SK-N-SH (cell line): ENCODE measurements at regions not wholly inside any gene's neighbourhood (a gene's known extent, or its start where the extent isn't known, plus 50 kb on each side); places are given as distances from the start of the nearest gene placed in this dataset.

Experiments used
- CTCF ChIA-PET: fragments of 300-600, 350-600 bp; formaldehyde crosslinking; extraction: SDS; loops from one replicate; lab custom pipeline; 2021; lab: Yijun Ruan, JAX
- POLR2A ChIA-PET: fragments of 350-600 bp; sonication (Branson Sonifier 250); formaldehyde crosslinking; extraction: SDS; loops from one replicate; lab custom pipeline; 2020; ENCODE audit warnings: antibody characterized with exemption, inconsistent platforms; lab: Yijun Ruan, JAX
- DNase-seq: peaks from one replicate; pipeline ENCODE4 v3.0.0; 2012
- H2AFZ ChIP-seq: fragments of 200-600 bp; sonication (generic); 2 replicates; pipeline ENCODE4 v1.8.1; 2016; ENCODE audit warnings: antibody characterized with exemption, mild to moderate bottlenecking, low read depth
- H3F3A ChIP-seq: fragments of 200-600 bp; sonication (generic); replicated peaks from 2 replicates; pipeline ENCODE3; 2016; ENCODE audit warnings: antibody characterized with exemption, mild to moderate bottlenecking; ENCODE audit not compliant: insufficient read depth
- H3K27ac ChIP-seq, 2 experiments: fragments of 200-500 bp in 1 of 2; fragments of 200-600 bp in 1 of 2; sonication (Bioruptor generic) in 1 of 2; sonication (generic), shearing (Covaris generic) in 1 of 2; 2 replicates each; pipeline versions ENCODE4 v1.5.1 to v1.6.1; 2014 to 2016; ENCODE audit warnings: low read depth in 2 of 2, inconsistent platforms in 1 of 2, low read length in 1 of 2, mild to moderate bottlenecking in 1 of 2, mixed read lengths in 1 of 2
- H3K27me3 ChIP-seq: fragments of 200-600 bp; sonication (generic), shearing (Covaris generic); 2 replicates; pipeline ENCODE4 v1.6.1; 2016; ENCODE audit warnings: mixed run types; ENCODE audit not compliant: insufficient read depth
- H3K36me3 ChIP-seq, 2 experiments: fragments of 200-500 bp in 1 of 2; fragments of 200-600 bp in 1 of 2; sonication (Bioruptor generic) in 1 of 2; sonication (generic) in 1 of 2; replicated peaks in 1 of 2; 2 replicates each; pipeline versions ENCODE3 to v1.5.1; 2014 to 2016; ENCODE audit warnings: low read length in 1 of 2, mild to moderate bottlenecking in 1 of 2; ENCODE audit not compliant: insufficient read depth in 2 of 2, control insufficient read depth in 1 of 2
- H3K4me1 ChIP-seq, 2 experiments: fragments of 200-500 bp in 1 of 2; fragments of 200-600 bp in 1 of 2; sonication (Bioruptor generic) in 1 of 2; sonication (generic), shearing (Covaris generic) in 1 of 2; 2 replicates each; pipeline versions ENCODE4 v1.5.1 to v1.6.1; 2014 to 2016; ENCODE audit warnings: low read depth in 1 of 2, low read length in 1 of 2, mixed run types in 1 of 2; ENCODE audit not compliant: insufficient read depth in 2 of 2, control insufficient read depth in 1 of 2
- H3K4me2 ChIP-seq: fragments of 200-600 bp; sonication (generic), shearing (Covaris generic); 2 replicates; pipeline ENCODE4 v1.6.1; 2017; ENCODE audit warnings: mixed run types
- H3K4me3 ChIP-seq, 2 experiments: fragments of 200-500 bp in 1 of 2; fragments of 200-600 bp in 1 of 2; sonication (Bioruptor generic) in 1 of 2; sonication (generic), shearing (Covaris generic) in 1 of 2; 2 replicates each; pipeline versions ENCODE4 v1.5.1 to v1.8.1; 2014 to 2016; ENCODE audit warnings: low read depth in 2 of 2, inconsistent platforms in 1 of 2, low read length in 1 of 2, mild to moderate bottlenecking in 1 of 2, mixed read lengths in 1 of 2, moderate library complexity in 1 of 2
- H3K79me2 ChIP-seq: fragments of 200-600 bp; sonication (generic); 2 replicates; pipeline ENCODE4 v1.8.1; 2017; ENCODE audit warnings: mild to moderate bottlenecking; ENCODE audit not compliant: insufficient read depth
- H3K9ac ChIP-seq: fragments of 200-600 bp; sonication (generic); 2 replicates; pipeline ENCODE4 v1.6.1; 2017; ENCODE audit warnings: mixed run types
- H3K9me2 ChIP-seq: fragments of 200-600 bp; sonication (generic); 2 replicates; pipeline ENCODE4 v1.6.1; 2017; ENCODE audit warnings: mixed run types
- H3K9me3 ChIP-seq: fragments of 200-600 bp; sonication (generic); 2 replicates; pipeline ENCODE4 v1.6.1; 2017; ENCODE audit warnings: mixed run types, mild to moderate bottlenecking, moderate library complexity
- H4K20me1 ChIP-seq: fragments of 200-600 bp; sonication (generic); 2 replicates; pipeline ENCODE4 v1.6.1; 2017; ENCODE audit warnings: mild to moderate bottlenecking, mixed run types; ENCODE audit not compliant: insufficient read depth
- CHD2 ChIP-seq: fragments of 150-350 bp; IDR thresholded peaks from 2 replicates; pipeline ENCODE4 v1.6.1; 2018; ENCODE audit warnings: low read length; ENCODE audit not compliant: partially characterized antibody
- EP300 ChIP-seq, 2 experiments: IDR thresholded peaks; 2 replicates each; pipeline versions ENCODE4 v1.4.0 to v1.6.1; 2012; ENCODE audit warnings: borderline replicate concordance in 1 of 2, low read depth in 1 of 2, low read length in 1 of 2
- EZH2phosphoT487 ChIP-seq: fragments of 200-600 bp; sonication (generic); IDR thresholded peaks from 2 replicates; pipeline ENCODE4 v1.6.1; 2017; ENCODE audit warnings: low read depth, mixed run types, mild to moderate bottlenecking, antibody characterized with exemption, moderate library complexity, borderline replicate concordance
- FOSL2 ChIP-seq: IDR thresholded peaks from 2 replicates; pipeline ENCODE4 v1.4.0; 2012; ENCODE audit warnings: low read depth, mild to moderate bottlenecking, moderate library complexity, borderline replicate concordance
- FOXJ3 ChIP-seq: sonication (generic); formaldehyde crosslinking; IDR thresholded peaks from 2 replicates; pipeline ENCODE4 v1.5.1; 2020; ENCODE audit warnings: mild to moderate bottlenecking, missing genetic modification reagents
- FOXM1 ChIP-seq: IDR thresholded peaks from 2 replicates; pipeline ENCODE4 v1.4.0; 2012; ENCODE audit warnings: low read depth, mild to moderate bottlenecking
- NFIC ChIP-seq: IDR thresholded peaks from 2 replicates; pipeline ENCODE4 v1.4.0; 2012; ENCODE audit warnings: borderline replicate concordance
- NRF1 ChIP-seq: IDR thresholded peaks from 2 replicates; pipeline ENCODE4 v1.6.1; 2012; ENCODE audit warnings: low read depth, mild to moderate bottlenecking, low read length
- RCOR1 ChIP-seq: fragments of 150-350 bp; IDR thresholded peaks from 2 replicates; pipeline ENCODE4 v1.6.1; 2017; ENCODE audit warnings: antibody characterized with exemption, low read length
- RFX5 ChIP-seq: IDR thresholded peaks from 2 replicates; pipeline ENCODE4 v1.6.1; 2012; ENCODE audit warnings: mild to moderate bottlenecking, improper control_type of control experiment, low read length
- RXRA ChIP-seq: IDR thresholded peaks from 2 replicates; pipeline ENCODE4 v1.4.0; 2012; ENCODE audit warnings: low read depth, mild to moderate bottlenecking, borderline replicate concordance
- WGBS: methylation state at CpG from one replicate; pipeline ENCODE4 v1.1.6; 2017; ENCODE audit warnings: low lambda C conversion rate; 5-methylcytosine and 5-hydroxymethylcytosine counted together
- TF ChIP-seq, protein P1 (sequence below): fragments of 150-350 bp; IDR thresholded peaks from 2 replicates; pipeline ENCODE4 v1.6.1; 2017; ENCODE audit warnings: antibody characterized with exemption, low read length, low read depth, borderline replicate concordance
- TF ChIP-seq, protein P2 (sequence below): IDR thresholded peaks from 2 replicates; pipeline ENCODE4 v1.4.0; 2012; ENCODE audit warnings: low read depth
- TF ChIP-seq, protein P3 (sequence below): fragments of 150-350 bp; IDR thresholded peaks from 2 replicates; pipeline ENCODE4 v1.6.1; 2016; ENCODE audit warnings: mild to moderate bottlenecking, low read depth, low read length
- TF ChIP-seq, protein P4 (sequence below): fragments of 200-600 bp; sonication (generic); IDR thresholded peaks from 2 replicates; pipeline ENCODE4 v1.6.1; 2017; ENCODE audit warnings: antibody characterized with exemption, mild to moderate bottlenecking, moderate library complexity
- TF ChIP-seq, protein P5 (sequence below): IDR thresholded peaks from 2 replicates; pipeline ENCODE4; 2012
- TF ChIP-seq, protein P6 (sequence below): IDR thresholded peaks from 2 replicates; pipeline ENCODE4 v1.4.0; 2012; ENCODE audit warnings: low read depth, borderline replicate concordance

DNA sequence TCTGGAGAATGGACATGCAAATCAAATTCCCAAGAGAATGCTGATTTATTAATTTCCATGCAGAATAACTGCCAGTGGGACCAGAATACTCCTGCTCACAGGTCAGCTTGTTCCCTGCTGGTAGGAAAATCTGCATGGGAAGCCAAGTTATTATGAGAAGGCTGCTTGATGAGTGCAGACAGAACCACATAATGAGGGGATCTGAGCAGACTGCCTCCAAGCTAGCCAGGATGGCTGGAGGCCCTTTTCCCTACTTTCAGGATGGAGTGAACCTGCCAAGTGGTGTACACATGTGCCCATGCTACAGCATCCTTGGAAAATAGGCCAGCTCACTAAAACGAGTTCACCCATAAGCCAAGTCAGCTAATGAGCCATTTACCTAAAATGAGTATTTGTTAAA is 55.2 kb upstream of the ZBED5 start:
- peaks cover 5 to 10% of the 10 kb centered on the region in 2 experiments; a peak in 3 of 4 replicates for H3K4me1 ChIP-seq
- WGBS, result 60% methylated on average over 1 of the region's 1 CpG
- H3K79me2 ChIP-seq, result no peaks in the 10 kb centered on the region
- no peaks in the 10 kb centered on the region for H4K20me1 ChIP-seq
- H2AFZ ChIP-seq, result no peak overlapping the region
- TF ChIP-seq, protein P1, sequence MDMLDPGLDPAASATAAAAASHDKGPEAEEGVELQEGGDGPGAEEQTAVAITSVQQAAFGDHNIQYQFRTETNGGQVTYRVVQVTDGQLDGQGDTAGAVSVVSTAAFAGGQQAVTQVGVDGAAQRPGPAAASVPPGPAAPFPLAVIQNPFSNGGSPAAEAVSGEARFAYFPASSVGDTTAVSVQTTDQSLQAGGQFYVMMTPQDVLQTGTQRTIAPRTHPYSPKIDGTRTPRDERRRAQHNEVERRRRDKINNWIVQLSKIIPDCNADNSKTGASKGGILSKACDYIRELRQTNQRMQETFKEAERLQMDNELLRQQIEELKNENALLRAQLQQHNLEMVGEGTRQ, result no peak
- TF ChIP-seq, all 33 proteins: peak for 0
- no peaks in the 10 kb centered on the region for H3K36me3 ChIP-seq
- no peaks in the 10 kb centered on the region for H3K9me3 ChIP-seq
- H3K4me3 ChIP-seq, result no peak overlapping the region
- H3K4me2 ChIP-seq, result no peak overlapping the region
- CTCF ChIA-PET, result interaction anchor here (0.6 to 1.8 kb wide), 5 partner anchors 12 to 144 kb away, joined by 3 to 7 read pairs (median 3); no protein-coding TSS in a partner anchor
- H3K27ac ChIP-seq, result no peak overlapping the region
- H3F3A ChIP-seq, result peaks cover 11% of the 10 kb centered on the region
- POLR2A ChIA-PET, result interaction anchor here (1.1 kb wide), 1 partner anchor 18 kb away, joined by 4 read pairs; no protein-coding TSS in a partner anchor
- no peaks in the 10 kb centered on the region for H3K9me2 ChIP-seq
- H3K9ac ChIP-seq, result no peak overlapping the region
- no peak for DNase-seq
- H3K27me3 ChIP-seq, result no peaks in the 10 kb centered on the region

DNA sequence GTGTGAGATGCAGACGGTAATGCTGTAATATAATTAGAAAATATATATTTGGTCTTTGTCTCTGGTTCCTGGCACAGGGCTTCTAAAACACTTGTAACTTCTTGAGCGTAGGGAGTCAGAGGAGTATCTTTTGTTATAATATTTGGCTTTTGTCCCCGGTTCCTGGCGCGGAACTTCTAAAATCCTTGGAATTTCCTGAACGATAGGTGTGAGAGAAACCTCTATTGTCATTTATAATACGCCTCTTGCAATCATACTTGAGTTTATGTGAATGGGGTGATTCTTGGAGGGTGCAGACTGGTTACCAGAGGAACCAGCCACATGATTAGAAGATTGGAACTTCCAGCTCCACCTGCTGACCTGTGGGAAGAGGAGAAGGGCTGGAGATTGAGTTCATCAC is 54.1 kb upstream of the ZBED5 start:
- Histone ChIP-seq H3F3A (peaks cover 20% of the 10 kb centered on the region), H3K27me3 (no peaks in the 10 kb centered on the region), H3K4me1 (peaks cover 10 to 17% of the 10 kb centered on the region in 2 experiments; a peak in 3 of 4 replicates), H3K27ac (no peak overlapping the region), H2AFZ (no peak overlapping the region), H4K20me1 (no peaks in the 10 kb centered on the region), H3K9me3 (no peaks in the 10 kb centered on the region), H3K4me2 (no peak overlapping the region), H3K36me3 (no peaks in the 10 kb centered on the region), H3K4me3 (no peak overlapping the region), H3K9ac (no peak overlapping the region), H3K9me2 (no peaks in the 10 kb centered on the region), H3K79me2 (no peaks in the 10 kb centered on the region)
- ChIA-PET CTCF (interaction anchor here (1.0 kb wide), 1 partner anchor 15 kb away, joined by 3 read pairs; no protein-coding TSS in a partner anchor), POLR2A (interaction anchor here (0.7 kb wide), 1 partner anchor 168 kb away, joined by 3 read pairs; no protein-coding TSS in a partner anchor)
- no peak for TF ChIP-seq RFX5
- no peak for TF ChIP-seq CHD2
- TF ChIP-seq, protein P2, sequence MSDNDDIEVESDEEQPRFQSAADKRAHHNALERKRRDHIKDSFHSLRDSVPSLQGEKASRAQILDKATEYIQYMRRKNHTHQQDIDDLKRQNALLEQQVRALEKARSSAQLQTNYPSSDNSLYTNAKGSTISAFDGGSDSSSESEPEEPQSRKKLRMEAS, result no peak
- no peak for TF ChIP-seq EP300 (IDR thresholded peaks at IDR 0.05; ENCODE audit: borderline replicate concordance in 1 of 2, low read depth in 1 of 2, low read length in 1 of 2)
- TF ChIP-seq FOSL2, result no peak
- TF ChIP-seq, protein P3, sequence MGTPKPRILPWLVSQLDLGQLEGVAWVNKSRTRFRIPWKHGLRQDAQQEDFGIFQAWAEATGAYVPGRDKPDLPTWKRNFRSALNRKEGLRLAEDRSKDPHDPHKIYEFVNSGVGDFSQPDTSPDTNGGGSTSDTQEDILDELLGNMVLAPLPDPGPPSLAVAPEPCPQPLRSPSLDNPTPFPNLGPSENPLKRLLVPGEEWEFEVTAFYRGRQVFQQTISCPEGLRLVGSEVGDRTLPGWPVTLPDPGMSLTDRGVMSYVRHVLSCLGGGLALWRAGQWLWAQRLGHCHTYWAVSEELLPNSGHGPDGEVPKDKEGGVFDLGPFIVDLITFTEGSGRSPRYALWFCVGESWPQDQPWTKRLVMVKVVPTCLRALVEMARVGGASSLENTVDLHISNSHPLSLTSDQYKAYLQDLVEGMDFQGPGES, result no peak
- TF ChIP-seq, protein P1, result no peak
- TF ChIP-seq, protein P4, sequence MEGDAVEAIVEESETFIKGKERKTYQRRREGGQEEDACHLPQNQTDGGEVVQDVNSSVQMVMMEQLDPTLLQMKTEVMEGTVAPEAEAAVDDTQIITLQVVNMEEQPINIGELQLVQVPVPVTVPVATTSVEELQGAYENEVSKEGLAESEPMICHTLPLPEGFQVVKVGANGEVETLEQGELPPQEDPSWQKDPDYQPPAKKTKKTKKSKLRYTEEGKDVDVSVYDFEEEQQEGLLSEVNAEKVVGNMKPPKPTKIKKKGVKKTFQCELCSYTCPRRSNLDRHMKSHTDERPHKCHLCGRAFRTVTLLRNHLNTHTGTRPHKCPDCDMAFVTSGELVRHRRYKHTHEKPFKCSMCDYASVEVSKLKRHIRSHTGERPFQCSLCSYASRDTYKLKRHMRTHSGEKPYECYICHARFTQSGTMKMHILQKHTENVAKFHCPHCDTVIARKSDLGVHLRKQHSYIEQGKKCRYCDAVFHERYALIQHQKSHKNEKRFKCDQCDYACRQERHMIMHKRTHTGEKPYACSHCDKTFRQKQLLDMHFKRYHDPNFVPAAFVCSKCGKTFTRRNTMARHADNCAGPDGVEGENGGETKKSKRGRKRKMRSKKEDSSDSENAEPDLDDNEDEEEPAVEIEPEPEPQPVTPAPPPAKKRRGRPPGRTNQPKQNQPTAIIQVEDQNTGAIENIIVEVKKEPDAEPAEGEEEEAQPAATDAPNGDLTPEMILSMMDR, result no peak
- TF ChIP-seq RCOR1, result no peak
- no peak for TF ChIP-seq NRF1
- TF ChIP-seq, protein P5, sequence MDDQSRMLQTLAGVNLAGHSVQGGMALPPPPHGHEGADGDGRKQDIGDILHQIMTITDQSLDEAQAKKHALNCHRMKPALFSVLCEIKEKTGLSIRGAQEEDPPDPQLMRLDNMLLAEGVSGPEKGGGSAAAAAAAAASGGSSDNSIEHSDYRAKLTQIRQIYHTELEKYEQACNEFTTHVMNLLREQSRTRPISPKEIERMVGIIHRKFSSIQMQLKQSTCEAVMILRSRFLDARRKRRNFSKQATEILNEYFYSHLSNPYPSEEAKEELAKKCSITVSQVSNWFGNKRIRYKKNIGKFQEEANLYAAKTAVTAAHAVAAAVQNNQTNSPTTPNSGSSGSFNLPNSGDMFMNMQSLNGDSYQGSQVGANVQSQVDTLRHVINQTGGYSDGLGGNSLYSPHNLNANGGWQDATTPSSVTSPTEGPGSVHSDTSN, result no peak
- TF ChIP-seq, protein P6, sequence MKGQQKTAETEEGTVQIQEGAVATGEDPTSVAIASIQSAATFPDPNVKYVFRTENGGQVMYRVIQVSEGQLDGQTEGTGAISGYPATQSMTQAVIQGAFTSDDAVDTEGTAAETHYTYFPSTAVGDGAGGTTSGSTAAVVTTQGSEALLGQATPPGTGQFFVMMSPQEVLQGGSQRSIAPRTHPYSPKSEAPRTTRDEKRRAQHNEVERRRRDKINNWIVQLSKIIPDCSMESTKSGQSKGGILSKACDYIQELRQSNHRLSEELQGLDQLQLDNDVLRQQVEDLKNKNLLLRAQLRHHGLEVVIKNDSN, result no peak
- no peak for TF ChIP-seq RXRA
- TF ChIP-seq EZH2phosphoT487, result no peak
- no peak for TF ChIP-seq NFIC
- no peak for TF ChIP-seq FOXM1
- TF ChIP-seq FOXJ3 (CRISPR knock-in tag), result no peak
- 93% methylated on average over 7 of the region's 7 CpGs for WGBS
- no peak for DNase-seq
